ENCODE measurements at regions not wholly inside any gene's neighbourhood (a gene's known extent, or its start where the extent isn't known, plus 50 kb on each side); places are given as distances from the start of the nearest gene placed in this dataset.

DNA sequence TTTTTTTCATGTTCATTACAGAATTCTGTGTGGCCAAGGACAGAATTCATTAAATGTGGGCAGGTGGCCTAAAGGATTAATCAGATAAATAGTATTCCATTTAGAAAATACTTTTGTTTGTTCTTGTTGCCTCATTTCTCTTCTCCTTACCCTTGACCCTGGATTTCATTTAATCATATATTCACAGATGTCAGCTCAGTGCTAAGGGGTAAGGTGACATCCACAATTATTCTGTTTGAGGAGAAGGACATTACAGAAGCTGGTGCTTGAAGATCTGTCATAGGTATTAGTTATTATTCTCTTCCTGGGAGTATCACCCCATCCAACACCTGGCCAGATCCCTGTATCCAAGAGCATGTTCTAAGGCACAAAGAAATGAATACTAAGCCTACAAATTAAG lies 961.1 kb downstream of the XPNPEP1 start (continued):
- TF ChIP-seq, protein P1, sequence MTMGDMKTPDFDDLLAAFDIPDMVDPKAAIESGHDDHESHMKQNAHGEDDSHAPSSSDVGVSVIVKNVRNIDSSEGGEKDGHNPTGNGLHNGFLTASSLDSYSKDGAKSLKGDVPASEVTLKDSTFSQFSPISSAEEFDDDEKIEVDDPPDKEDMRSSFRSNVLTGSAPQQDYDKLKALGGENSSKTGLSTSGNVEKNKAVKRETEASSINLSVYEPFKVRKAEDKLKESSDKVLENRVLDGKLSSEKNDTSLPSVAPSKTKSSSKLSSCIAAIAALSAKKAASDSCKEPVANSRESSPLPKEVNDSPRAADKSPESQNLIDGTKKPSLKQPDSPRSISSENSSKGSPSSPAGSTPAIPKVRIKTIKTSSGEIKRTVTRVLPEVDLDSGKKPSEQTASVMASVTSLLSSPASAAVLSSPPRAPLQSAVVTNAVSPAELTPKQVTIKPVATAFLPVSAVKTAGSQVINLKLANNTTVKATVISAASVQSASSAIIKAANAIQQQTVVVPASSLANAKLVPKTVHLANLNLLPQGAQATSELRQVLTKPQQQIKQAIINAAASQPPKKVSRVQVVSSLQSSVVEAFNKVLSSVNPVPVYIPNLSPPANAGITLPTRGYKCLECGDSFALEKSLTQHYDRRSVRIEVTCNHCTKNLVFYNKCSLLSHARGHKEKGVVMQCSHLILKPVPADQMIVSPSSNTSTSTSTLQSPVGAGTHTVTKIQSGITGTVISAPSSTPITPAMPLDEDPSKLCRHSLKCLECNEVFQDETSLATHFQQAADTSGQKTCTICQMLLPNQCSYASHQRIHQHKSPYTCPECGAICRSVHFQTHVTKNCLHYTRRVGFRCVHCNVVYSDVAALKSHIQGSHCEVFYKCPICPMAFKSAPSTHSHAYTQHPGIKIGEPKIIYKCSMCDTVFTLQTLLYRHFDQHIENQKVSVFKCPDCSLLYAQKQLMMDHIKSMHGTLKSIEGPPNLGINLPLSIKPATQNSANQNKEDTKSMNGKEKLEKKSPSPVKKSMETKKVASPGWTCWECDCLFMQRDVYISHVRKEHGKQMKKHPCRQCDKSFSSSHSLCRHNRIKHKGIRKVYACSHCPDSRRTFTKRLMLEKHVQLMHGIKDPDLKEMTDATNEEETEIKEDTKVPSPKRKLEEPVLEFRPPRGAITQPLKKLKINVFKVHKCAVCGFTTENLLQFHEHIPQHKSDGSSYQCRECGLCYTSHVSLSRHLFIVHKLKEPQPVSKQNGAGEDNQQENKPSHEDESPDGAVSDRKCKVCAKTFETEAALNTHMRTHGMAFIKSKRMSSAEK (CRISPR knock-in tag; IDR thresholded peaks at IDR 0.05; ENCODE audit: borderline replicate concordance): no peak
- no peak for TF ChIP-seq TEAD1 (CRISPR knock-in tag; IDR thresholded peaks at IDR 0.05)
- no peak for TF ChIP-seq USF1 (CRISPR knock-in tag; IDR thresholded peaks at IDR 0.05)
- TF ChIP-seq JUN (CRISPR knock-in tag; IDR thresholded peaks at IDR 0.05): no peak
- no peak for TF ChIP-seq CREB1 (CRISPR knock-in tag; IDR thresholded peaks at IDR 0.05)
- TF ChIP-seq PRRX2 (CRISPR knock-in tag; IDR thresholded peaks at IDR 0.05): no peak
- no peak for TF ChIP-seq ZNF317 (CRISPR knock-in tag; IDR thresholded peaks at IDR 0.05; ENCODE audit: borderline replicate concordance, low read depth)
- no peak for TF ChIP-seq GRHL2 (CRISPR knock-in tag; IDR thresholded peaks at IDR 0.05; ENCODE audit: insufficient replicate concordance, severe bottlenecking)
- TF ChIP-seq ZNF425 (CRISPR knock-in tag; conservative IDR thresholded peaks at IDR 0.05): no peak
- TF ChIP-seq RELA (CRISPR knock-in tag; IDR thresholded peaks at IDR 0.05; ENCODE audit: borderline replicate concordance): no peak
- TF ChIP-seq GTF2I (CRISPR knock-in tag; conservative IDR thresholded peaks at IDR 0.05): no peak
- TF ChIP-seq, protein P2, sequence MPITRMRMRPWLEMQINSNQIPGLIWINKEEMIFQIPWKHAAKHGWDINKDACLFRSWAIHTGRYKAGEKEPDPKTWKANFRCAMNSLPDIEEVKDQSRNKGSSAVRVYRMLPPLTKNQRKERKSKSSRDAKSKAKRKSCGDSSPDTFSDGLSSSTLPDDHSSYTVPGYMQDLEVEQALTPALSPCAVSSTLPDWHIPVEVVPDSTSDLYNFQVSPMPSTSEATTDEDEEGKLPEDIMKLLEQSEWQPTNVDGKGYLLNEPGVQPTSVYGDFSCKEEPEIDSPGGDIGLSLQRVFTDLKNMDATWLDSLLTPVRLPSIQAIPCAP (CRISPR knock-in tag; IDR thresholded peaks at IDR 0.05): no peak
- TF ChIP-seq NFE2L1 (CRISPR knock-in tag; IDR thresholded peaks at IDR 0.05): no peak

GRCh38 chr10:108957681-108958080 lies 965.6 kb downstream of the XPNPEP1 start:
- peaks cover 5% of the 10 kb centered on the region for H3K4me1 Mint-ChIP-seq
- ATAC-seq (no peak), DNase-seq (ENCODE audit: low spot score) (no peak)
- H3K27me3 Mint-ChIP-seq (ENCODE audit: low read depth): no peaks in the 10 kb centered on the region
- CTCF ChIA-PET: no interaction called here
- POLR2A ChIA-PET: no interaction called here
- no peak overlapping the region for H3K4me3 Mint-ChIP-seq
- H3K27ac Mint-ChIP-seq: no peak overlapping the region
- peaks cover 14% of the 10 kb centered on the region for H3K9me3 Mint-ChIP-seq
- peaks cover 3% of the 10 kb centered on the region for H3K36me3 Mint-ChIP-seq
- no peak for TF ChIP-seq GRHL2 (CRISPR knock-in tag; IDR thresholded peaks at IDR 0.05; ENCODE audit: insufficient replicate concordance, severe bottlenecking)
- TF ChIP-seq ATF3 (CRISPR knock-in tag; conservative IDR thresholded peaks at IDR 0.05): no peak
- no peak for TF ChIP-seq ETV6 (CRISPR knock-in tag; IDR thresholded peaks at IDR 0.05)
- TF ChIP-seq, protein P3, sequence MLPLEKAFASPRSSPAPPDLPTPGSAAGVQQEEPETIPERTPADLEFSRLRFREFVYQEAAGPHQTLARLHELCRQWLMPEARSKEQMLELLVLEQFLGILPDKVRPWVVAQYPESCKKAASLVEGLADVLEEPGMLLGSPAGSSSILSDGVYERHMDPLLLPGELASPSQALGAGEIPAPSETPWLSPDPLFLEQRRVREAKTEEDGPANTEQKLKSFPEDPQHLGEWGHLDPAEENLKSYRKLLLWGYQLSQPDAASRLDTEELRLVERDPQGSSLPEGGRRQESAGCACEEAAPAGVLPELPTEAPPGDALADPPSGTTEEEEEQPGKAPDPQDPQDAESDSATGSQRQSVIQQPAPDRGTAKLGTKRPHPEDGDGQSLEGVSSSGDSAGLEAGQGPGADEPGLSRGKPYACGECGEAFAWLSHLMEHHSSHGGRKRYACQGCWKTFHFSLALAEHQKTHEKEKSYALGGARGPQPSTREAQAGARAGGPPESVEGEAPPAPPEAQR (CRISPR knock-in tag; IDR thresholded peaks at IDR 0.05): no peak
- TF ChIP-seq NFYB (CRISPR knock-in tag; conservative IDR thresholded peaks at IDR 0.05; ENCODE audit: low read depth): no peak
- TF ChIP-seq RELA (CRISPR knock-in tag; IDR thresholded peaks at IDR 0.05; ENCODE audit: borderline replicate concordance): no peak
- no peak for TF ChIP-seq IRF2 (CRISPR knock-in tag; IDR thresholded peaks at IDR 0.05; ENCODE audit: borderline replicate concordance, low read depth)
- TF ChIP-seq, protein P4, sequence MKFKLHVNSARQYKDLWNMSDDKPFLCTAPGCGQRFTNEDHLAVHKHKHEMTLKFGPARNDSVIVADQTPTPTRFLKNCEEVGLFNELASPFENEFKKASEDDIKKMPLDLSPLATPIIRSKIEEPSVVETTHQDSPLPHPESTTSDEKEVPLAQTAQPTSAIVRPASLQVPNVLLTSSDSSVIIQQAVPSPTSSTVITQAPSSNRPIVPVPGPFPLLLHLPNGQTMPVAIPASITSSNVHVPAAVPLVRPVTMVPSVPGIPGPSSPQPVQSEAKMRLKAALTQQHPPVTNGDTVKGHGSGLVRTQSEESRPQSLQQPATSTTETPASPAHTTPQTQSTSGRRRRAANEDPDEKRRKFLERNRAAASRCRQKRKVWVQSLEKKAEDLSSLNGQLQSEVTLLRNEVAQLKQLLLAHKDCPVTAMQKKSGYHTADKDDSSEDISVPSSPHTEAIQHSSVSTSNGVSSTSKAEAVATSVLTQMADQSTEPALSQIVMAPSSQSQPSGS (CRISPR knock-in tag; IDR thresholded peaks at IDR 0.05; ENCODE audit: borderline replicate concordance, low read depth): no peak
- no peak for TF ChIP-seq EMX1 (CRISPR knock-in tag; IDR thresholded peaks at IDR 0.05)
- TF ChIP-seq ZNF121 (CRISPR knock-in tag; IDR thresholded peaks at IDR 0.05): no peak
- TF ChIP-seq, protein P5, sequence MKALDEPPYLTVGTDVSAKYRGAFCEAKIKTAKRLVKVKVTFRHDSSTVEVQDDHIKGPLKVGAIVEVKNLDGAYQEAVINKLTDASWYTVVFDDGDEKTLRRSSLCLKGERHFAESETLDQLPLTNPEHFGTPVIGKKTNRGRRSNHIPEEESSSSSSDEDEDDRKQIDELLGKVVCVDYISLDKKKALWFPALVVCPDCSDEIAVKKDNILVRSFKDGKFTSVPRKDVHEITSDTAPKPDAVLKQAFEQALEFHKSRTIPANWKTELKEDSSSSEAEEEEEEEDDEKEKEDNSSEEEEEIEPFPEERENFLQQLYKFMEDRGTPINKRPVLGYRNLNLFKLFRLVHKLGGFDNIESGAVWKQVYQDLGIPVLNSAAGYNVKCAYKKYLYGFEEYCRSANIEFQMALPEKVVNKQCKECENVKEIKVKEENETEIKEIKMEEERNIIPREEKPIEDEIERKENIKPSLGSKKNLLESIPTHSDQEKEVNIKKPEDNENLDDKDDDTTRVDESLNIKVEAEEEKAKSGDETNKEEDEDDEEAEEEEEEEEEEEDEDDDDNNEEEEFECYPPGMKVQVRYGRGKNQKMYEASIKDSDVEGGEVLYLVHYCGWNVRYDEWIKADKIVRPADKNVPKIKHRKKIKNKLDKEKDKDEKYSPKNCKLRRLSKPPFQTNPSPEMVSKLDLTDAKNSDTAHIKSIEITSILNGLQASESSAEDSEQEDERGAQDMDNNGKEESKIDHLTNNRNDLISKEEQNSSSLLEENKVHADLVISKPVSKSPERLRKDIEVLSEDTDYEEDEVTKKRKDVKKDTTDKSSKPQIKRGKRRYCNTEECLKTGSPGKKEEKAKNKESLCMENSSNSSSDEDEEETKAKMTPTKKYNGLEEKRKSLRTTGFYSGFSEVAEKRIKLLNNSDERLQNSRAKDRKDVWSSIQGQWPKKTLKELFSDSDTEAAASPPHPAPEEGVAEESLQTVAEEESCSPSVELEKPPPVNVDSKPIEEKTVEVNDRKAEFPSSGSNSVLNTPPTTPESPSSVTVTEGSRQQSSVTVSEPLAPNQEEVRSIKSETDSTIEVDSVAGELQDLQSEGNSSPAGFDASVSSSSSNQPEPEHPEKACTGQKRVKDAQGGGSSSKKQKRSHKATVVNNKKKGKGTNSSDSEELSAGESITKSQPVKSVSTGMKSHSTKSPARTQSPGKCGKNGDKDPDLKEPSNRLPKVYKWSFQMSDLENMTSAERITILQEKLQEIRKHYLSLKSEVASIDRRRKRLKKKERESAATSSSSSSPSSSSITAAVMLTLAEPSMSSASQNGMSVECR (CRISPR knock-in tag; IDR thresholded peaks at IDR 0.05; ENCODE audit: borderline replicate concordance): no peak

Data from WTC11 (cell line).